HepG2 (cell line): ENCODE measurements at regions not wholly inside any gene's neighbourhood (a gene's known extent, or its start where the extent isn't known, plus 50 kb on each side); places are given as distances from the start of the nearest gene placed in this dataset.

Experiments
- ATAC-seq: fragments of 200-7000 bp; cut with Tn5 transposase; 3 replicates; pipeline ENCODE4 v1.9.1; 2020; ENCODE audit warnings: mild to moderate bottlenecking, moderate library complexity
- BruUV-seq: library from RNA; stranded (reverse); fragments of 400-500 nt; replicated peaks from 2 replicates; lab custom pipeline; 2021; lab: Mats Ljungman, UMichigan
- CTCF ChIA-PET: fragments of 300-600 bp; formaldehyde crosslinking; extraction: SDS; loops from one replicate; lab custom pipeline; 2021; ENCODE audit warnings: low total read pairs, inconsistent platforms, low intra/inter-chr PET ratio; lab: Yijun Ruan, JAX
- POLR2A ChIA-PET: fragments of 350-600 bp; sonication (Branson Sonifier 250); formaldehyde crosslinking; loops from one replicate; lab custom pipeline; 2020; ENCODE audit warnings: antibody characterized with exemption, inconsistent platforms; lab: Yijun Ruan, JAX
- DNase-seq: peaks from one replicate; pipeline ENCODE4 v3.0.0-alpha.2; 2015; ENCODE audit warnings: low spot score
- FAIRE-seq: peaks from 3 replicates; lab custom pipeline; 2011; peaks lifted over from hg19 to GRCh38; lab: Jason Lieb, UNC
- H2AFZ ChIP-seq: one replicate; pipeline ENCODE4 v1.6.1; 2011; ENCODE audit warnings: low read length, inconsistent platforms
- H3K27ac ChIP-seq: fragments of 300-600 bp; 3 replicates; pipeline ENCODE4 v1.8.0; 2011; ENCODE audit warnings: mixed run types, mild to moderate bottlenecking, mixed read lengths, low read length, inconsistent platforms; ENCODE audit not compliant: insufficient read depth; ENCODE audit errors: extremely low read length
- H3K27me3 ChIP-seq, 2 experiments: fragments of 200-600 bp in 1 of 2; 2 replicates in 1 of 2; 3 replicates in 1 of 2; pipeline versions ENCODE4 v1.6.0 to v1.8.0; 2011; ENCODE audit warnings: low read length in 2 of 2, mild to moderate bottlenecking in 2 of 2, moderate library complexity in 2 of 2, inconsistent platforms in 1 of 2; ENCODE audit not compliant: insufficient read depth in 2 of 2, control insufficient read depth in 1 of 2
- H3K36me3 ChIP-seq, 2 experiments: fragments of 200-600 bp in 1 of 2; replicated peaks in 1 of 2; 2 replicates in 1 of 2; 3 replicates in 1 of 2; pipeline versions ENCODE4 v1.5.1 to v1.8.0; 2011; ENCODE audit warnings: low read length in 2 of 2, inconsistent platforms in 1 of 2; ENCODE audit not compliant: insufficient read depth in 2 of 2, control insufficient read depth in 1 of 2
- H3K4me1 ChIP-seq: 2 replicates; pipeline ENCODE4 v1.5.1; 2012; ENCODE audit warnings: low read length, inconsistent platforms; ENCODE audit not compliant: insufficient read depth
- H3K4me2 ChIP-seq: 2 replicates; pipeline ENCODE4 v1.6.0; 2011; ENCODE audit warnings: low read depth, low read length, inconsistent platforms
- H3K4me3 ChIP-seq, 3 experiments: fragments of 200-600 bp in 1 of 3; sonication (generic), shearing (Covaris generic) in 1 of 3; replicated peaks in 1 of 3; 2 replicates each; pipeline ENCODE4 v1.5.1; 2011 to 2016; ENCODE audit warnings: low read length in 3 of 3, inconsistent platforms in 2 of 3, low read depth in 2 of 3, mild to moderate bottlenecking in 2 of 3, control low read depth in 1 of 3, mixed read lengths in 1 of 3; ENCODE audit not compliant: insufficient read depth in 1 of 3
- H3K79me2 ChIP-seq: one replicate; pipeline ENCODE4 v1.6.1; 2011; ENCODE audit warnings: low read length, inconsistent platforms; ENCODE audit not compliant: insufficient read depth
- H3K9ac ChIP-seq: 2 replicates; pipeline ENCODE4 v1.6.0; 2011; ENCODE audit warnings: mild to moderate bottlenecking, low read depth, low read length, inconsistent platforms; ENCODE audit not compliant: insufficient read depth
- H3K9me3 ChIP-seq: 2 replicates; pipeline ENCODE4 v1.5.1; 2012; ENCODE audit warnings: mild to moderate bottlenecking, low read length
- H4K20me1 ChIP-seq: 2 replicates; pipeline ENCODE4 v1.6.0; 2011; ENCODE audit warnings: inconsistent platforms, mild to moderate bottlenecking, low read length, moderate library complexity; ENCODE audit not compliant: insufficient read depth
- BHLHE40 ChIP-seq: IDR thresholded peaks from 2 replicates; pipeline ENCODE4 v1.6.1; 2011; ENCODE audit warnings: low read length, improper control_type of control experiment
- RARG ChIP-seq: sonication (generic); formaldehyde crosslinking; IDR thresholded peaks from 2 replicates; pipeline ENCODE4 v1.4.0; 2020; ENCODE audit warnings: low read depth, mild to moderate bottlenecking, missing genetic modification reagents
- RFX5 ChIP-seq: IDR thresholded peaks from 2 replicates; pipeline ENCODE4 v1.6.1; 2011; ENCODE audit warnings: low read depth, low read length, improper control_type of control experiment
- SIN3B ChIP-seq: fragments of 150-350 bp; IDR thresholded peaks from 2 replicates; pipeline ENCODE4 v1.6.1; 2014; ENCODE audit warnings: low read length
- SP5 ChIP-seq: IDR thresholded peaks from 2 replicates; pipeline ENCODE4 v1.6.1; 2016; ENCODE audit warnings: low read depth, borderline replicate concordance
- TAF1 ChIP-seq: sonication (generic); formaldehyde crosslinking; IDR thresholded peaks from 2 replicates; pipeline ENCODE4 v1.4.0; 2020; ENCODE audit warnings: missing genetic modification reagents
- ZBTB1 ChIP-seq: sonication (generic); formaldehyde crosslinking; IDR thresholded peaks from 2 replicates; pipeline ENCODE4 v1.4.0; 2020; ENCODE audit warnings: missing genetic modification reagents, borderline replicate concordance
- ZNF569 ChIP-seq: sonication (generic); formaldehyde crosslinking; IDR thresholded peaks from 2 replicates; pipeline ENCODE4 v1.5.0; 2020; ENCODE audit warnings: mild to moderate bottlenecking, missing genetic modification reagents, moderate library complexity, borderline replicate concordance
- ZNF678 ChIP-seq: sonication (generic); formaldehyde crosslinking; IDR thresholded peaks from 2 replicates; pipeline ENCODE4 v1.4.0; 2020; ENCODE audit warnings: mild to moderate bottlenecking, missing genetic modification reagents
- ZNF768 ChIP-seq: sonication (generic); formaldehyde crosslinking; IDR thresholded peaks from 2 replicates; pipeline ENCODE4 v1.4.0; 2020; ENCODE audit warnings: missing genetic modification reagents
- ZNF83 ChIP-seq: sonication (generic); formaldehyde crosslinking; IDR thresholded peaks from 2 replicates; pipeline ENCODE4 v1.4.0; 2020; ENCODE audit warnings: missing genetic modification reagents, mild to moderate bottlenecking, borderline replicate concordance
- ZSCAN29 ChIP-seq: sonication (generic); formaldehyde crosslinking; conservative IDR thresholded peaks from 2 replicates; pipeline ENCODE4 v1.4.0; 2020; ENCODE audit warnings: mild to moderate bottlenecking, missing genetic modification reagents
- WGBS: methylation state at CpG from one replicate; pipeline ENCODE4 v1.1.6; 2017; ENCODE audit warnings: low lambda C conversion rate; 5-methylcytosine and 5-hydroxymethylcytosine counted together
- in situ Hi-C: cut with HindIII; loops from 2 replicates; pipeline ENCODE4 v1.10.0; 2017; ENCODE audit warnings: low pct_unique_long_range_greater_than_20kb; ENCODE audit not compliant: extremely low pct_ligation_motif_present
- intact Hi-C: fragments of 100-400 bp; cut with micrococcal nuclease; formaldehyde crosslinking; loops from one replicate; pipeline ENCODE4 v1.10.0; 2022; ENCODE audit not compliant: unreplicated experiment
- TF ChIP-seq, protein P1 (sequence below): sonication (generic); formaldehyde crosslinking; IDR thresholded peaks from 2 replicates; pipeline ENCODE4 v1.8.1; 2022; ENCODE audit warnings: low read depth, mild to moderate bottlenecking, missing genetic modification reagents
- TF ChIP-seq, protein P2 (sequence below): sonication (generic); formaldehyde crosslinking; IDR thresholded peaks from 2 replicates; pipeline ENCODE4 v1.9.0; 2021; ENCODE audit warnings: missing genetic modification reagents, borderline replicate concordance
- TF ChIP-seq, protein P3 (sequence below): sonication (generic); formaldehyde crosslinking; IDR thresholded peaks from 2 replicates; pipeline ENCODE4 v1.4.0; 2020; ENCODE audit warnings: missing genetic modification reagents
- TF ChIP-seq, protein P4 (sequence below): sonication (generic); formaldehyde crosslinking; IDR thresholded peaks from 2 replicates; pipeline ENCODE4 v1.5.0; 2020; ENCODE audit warnings: missing genetic modification reagents

DNA sequence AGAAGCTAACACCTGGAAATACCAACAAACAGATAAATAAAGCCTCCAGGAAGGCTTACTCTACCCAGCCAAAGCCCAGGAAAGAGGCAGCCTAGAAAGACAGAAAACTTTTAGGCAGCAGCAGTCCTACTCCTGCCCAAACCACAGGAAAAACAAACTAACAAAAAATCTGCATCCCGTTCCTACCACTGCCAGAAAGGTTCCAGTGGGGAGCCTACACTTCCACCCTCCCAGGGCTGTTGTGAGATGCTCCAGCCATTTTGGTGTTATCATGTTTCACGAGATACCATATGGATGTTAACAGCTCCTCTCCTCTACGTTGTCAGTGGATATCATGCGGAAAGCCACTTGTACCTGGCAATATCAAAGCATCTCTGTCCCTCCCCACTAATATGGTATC lies 135.9 kb upstream of the ADRA1D start:
- 34% methylated on average over 4 of the region's 4 CpGs for WGBS
- no peak overlapping the region for H3K4me2 ChIP-seq
- H3K27ac ChIP-seq: no peak overlapping the region
- no peak overlapping the region for H2AFZ ChIP-seq
- BruUV-seq: no TSS peak
- ATAC-seq (no peak), DNase-seq (no peak), FAIRE-seq (no peak)
- H3K79me2 ChIP-seq: no peaks in the 10 kb centered on the region
- no peak overlapping the region for H3K4me3 ChIP-seq
- no peaks in the 10 kb centered on the region for H3K9me3 ChIP-seq
- no peaks in the 10 kb centered on the region for H3K36me3 ChIP-seq
- H3K9ac ChIP-seq: no peak overlapping the region
- H3K27me3 ChIP-seq: peaks cover 0 to 18% of the 10 kb centered on the region in 2 experiments; a peak in 3 of 5 replicates
- ChIA-PET CTCF (no interaction called here), POLR2A (no interaction called here)
- intact Hi-C loops: no loop called here
- in situ Hi-C loops: no loop called here
- peaks cover 8% of the 10 kb centered on the region; the same call in 1 of the 2 replicates for H3K4me1 ChIP-seq
- no peaks in the 10 kb centered on the region for H4K20me1 ChIP-seq
- no peak for TF ChIP-seq BHLHE40
- TF ChIP-seq TAF1 (CRISPR knock-in tag): no peak
- TF ChIP-seq SIN3B: no peak
- TF ChIP-seq ZSCAN29 (CRISPR knock-in tag): no peak
- no peak for TF ChIP-seq ZNF83
- TF ChIP-seq, protein P1, sequence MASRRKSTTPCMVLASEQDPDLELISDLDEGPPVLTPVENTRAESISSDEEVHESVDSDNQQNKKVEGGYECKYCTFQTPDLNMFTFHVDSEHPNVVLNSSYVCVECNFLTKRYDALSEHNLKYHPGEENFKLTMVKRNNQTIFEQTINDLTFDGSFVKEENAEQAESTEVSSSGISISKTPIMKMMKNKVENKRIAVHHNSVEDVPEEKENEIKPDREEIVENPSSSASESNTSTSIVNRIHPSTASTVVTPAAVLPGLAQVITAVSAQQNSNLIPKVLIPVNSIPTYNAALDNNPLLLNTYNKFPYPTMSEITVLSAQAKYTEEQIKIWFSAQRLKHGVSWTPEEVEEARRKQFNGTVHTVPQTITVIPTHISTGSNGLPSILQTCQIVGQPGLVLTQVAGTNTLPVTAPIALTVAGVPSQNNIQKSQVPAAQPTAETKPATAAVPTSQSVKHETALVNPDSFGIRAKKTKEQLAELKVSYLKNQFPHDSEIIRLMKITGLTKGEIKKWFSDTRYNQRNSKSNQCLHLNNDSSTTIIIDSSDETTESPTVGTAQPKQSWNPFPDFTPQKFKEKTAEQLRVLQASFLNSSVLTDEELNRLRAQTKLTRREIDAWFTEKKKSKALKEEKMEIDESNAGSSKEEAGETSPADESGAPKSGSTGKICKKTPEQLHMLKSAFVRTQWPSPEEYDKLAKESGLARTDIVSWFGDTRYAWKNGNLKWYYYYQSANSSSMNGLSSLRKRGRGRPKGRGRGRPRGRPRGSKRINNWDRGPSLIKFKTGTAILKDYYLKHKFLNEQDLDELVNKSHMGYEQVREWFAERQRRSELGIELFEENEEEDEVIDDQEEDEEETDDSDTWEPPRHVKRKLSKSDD (CRISPR knock-in tag): no peak
- TF ChIP-seq, protein P2, sequence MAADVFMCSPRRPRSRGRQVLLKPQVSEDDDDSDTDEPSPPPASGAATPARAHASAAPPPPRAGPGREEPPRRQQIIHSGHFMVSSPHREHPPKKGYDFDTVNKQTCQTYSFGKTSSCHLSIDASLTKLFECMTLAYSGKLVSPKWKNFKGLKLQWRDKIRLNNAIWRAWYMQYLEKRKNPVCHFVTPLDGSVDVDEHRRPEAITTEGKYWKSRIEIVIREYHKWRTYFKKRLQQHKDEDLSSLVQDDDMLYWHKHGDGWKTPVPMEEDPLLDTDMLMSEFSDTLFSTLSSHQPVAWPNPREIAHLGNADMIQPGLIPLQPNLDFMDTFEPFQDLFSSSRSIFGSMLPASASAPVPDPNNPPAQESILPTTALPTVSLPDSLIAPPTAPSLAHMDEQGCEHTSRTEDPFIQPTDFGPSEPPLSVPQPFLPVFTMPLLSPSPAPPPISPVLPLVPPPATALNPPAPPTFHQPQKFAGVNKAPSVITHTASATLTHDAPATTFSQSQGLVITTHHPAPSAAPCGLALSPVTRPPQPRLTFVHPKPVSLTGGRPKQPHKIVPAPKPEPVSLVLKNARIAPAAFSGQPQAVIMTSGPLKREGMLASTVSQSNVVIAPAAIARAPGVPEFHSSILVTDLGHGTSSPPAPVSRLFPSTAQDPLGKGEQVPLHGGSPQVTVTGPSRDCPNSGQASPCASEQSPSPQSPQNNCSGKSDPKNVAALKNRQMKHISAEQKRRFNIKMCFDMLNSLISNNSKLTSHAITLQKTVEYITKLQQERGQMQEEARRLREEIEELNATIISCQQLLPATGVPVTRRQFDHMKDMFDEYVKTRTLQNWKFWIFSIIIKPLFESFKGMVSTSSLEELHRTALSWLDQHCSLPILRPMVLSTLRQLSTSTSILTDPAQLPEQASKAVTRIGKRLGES (CRISPR knock-in tag): no peak
- TF ChIP-seq RARG (CRISPR knock-in tag): no peak
- TF ChIP-seq ZNF768 (CRISPR knock-in tag): no peak
- TF ChIP-seq RFX5: no peak
- TF ChIP-seq ZNF678 (CRISPR knock-in tag): no peak
- TF ChIP-seq, protein P3, sequence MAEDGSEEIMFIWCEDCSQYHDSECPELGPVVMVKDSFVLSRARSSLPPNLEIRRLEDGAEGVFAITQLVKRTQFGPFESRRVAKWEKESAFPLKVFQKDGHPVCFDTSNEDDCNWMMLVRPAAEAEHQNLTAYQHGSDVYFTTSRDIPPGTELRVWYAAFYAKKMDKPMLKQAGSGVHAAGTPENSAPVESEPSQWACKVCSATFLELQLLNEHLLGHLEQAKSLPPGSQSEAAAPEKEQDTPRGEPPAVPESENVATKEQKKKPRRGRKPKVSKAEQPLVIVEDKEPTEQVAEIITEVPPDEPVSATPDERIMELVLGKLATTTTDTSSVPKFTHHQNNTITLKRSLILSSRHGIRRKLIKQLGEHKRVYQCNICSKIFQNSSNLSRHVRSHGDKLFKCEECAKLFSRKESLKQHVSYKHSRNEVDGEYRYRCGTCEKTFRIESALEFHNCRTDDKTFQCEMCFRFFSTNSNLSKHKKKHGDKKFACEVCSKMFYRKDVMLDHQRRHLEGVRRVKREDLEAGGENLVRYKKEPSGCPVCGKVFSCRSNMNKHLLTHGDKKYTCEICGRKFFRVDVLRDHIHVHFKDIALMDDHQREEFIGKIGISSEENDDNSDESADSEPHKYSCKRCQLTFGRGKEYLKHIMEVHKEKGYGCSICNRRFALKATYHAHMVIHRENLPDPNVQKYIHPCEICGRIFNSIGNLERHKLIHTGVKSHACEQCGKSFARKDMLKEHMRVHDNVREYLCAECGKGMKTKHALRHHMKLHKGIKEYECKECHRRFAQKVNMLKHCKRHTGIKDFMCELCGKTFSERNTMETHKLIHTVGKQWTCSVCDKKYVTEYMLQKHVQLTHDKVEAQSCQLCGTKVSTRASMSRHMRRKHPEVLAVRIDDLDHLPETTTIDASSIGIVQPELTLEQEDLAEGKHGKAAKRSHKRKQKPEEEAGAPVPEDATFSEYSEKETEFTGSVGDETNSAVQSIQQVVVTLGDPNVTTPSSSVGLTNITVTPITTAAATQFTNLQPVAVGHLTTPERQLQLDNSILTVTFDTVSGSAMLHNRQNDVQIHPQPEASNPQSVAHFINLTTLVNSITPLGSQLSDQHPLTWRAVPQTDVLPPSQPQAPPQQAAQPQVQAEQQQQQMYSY (CRISPR knock-in tag): no peak
- TF ChIP-seq SP5 (CRISPR knock-in tag): no peak
- no peak for TF ChIP-seq ZNF569
- TF ChIP-seq, protein P4, sequence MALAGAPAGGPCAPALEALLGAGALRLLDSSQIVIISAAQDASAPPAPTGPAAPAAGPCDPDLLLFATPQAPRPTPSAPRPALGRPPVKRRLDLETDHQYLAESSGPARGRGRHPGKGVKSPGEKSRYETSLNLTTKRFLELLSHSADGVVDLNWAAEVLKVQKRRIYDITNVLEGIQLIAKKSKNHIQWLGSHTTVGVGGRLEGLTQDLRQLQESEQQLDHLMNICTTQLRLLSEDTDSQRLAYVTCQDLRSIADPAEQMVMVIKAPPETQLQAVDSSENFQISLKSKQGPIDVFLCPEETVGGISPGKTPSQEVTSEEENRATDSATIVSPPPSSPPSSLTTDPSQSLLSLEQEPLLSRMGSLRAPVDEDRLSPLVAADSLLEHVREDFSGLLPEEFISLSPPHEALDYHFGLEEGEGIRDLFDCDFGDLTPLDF (CRISPR knock-in tag): no peak
- TF ChIP-seq ZBTB1 (CRISPR knock-in tag): no peak
